ENCODE measurements at regions not wholly inside any gene's neighbourhood (a gene's known extent, or its start where the extent isn't known, plus 50 kb on each side); places are given as distances from the start of the nearest gene placed in this dataset.

DNA sequence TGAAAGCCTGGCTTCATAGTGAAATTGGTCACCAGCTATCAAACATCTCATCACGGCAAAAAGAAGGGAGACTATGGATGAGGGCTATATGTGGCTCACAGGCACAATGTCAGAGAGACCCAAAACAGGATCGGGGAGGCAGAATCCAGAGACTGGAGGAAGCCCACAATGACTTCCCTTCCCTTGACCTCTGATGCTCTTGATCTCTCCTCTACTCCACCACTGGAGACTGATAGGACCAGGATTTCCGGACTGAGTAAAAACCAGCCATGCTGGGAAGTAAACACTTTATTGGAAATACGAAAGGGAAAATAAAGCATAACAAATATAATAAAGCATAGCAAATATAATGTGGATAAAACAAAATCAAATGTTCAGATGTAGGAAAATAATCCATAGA lies 597.3 kb downstream of the UTRN start:
- DNase-seq, result no peak

DNA sequence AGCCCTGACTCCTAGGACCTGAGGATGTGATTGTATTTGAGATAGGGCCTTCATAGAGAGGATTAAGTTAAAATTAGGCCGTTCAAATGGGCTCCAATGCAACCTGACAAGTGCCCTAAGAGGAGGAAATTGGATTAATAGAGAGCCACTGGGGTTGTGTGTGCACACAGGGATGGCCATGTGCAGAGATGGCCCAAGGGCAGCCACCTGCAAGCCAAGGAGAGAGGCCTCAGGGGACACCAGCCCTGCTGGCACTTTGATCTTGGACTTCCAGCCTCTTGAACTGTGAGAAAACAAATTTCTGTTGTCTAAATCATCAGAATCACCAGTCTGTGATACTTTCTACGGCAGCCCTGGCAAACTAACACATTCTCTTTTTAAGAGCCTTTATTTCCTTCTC lies 598.8 kb downstream of the UTRN start:
- DNase-seq, result no peak

DNA sequence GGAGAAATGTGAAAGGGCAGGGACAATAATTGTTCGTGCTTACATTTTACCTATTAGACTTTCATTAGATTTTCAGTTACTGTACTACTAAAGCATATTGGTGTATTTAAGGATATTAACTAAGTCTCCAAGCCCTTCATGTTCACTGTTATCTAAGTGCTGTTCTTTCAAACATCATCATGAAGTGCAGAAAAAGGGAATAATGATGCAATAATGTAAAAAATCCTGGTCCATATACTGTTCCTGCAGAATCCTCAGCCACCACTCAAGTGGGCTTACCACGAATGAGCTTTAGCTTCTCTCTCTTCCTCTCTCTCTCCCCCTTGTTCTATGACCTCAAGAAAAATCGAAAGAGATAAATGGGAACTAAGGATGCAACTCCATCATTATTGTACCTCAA lies 600.7 kb downstream of the UTRN start:
- no peak for DNase-seq

DNA sequence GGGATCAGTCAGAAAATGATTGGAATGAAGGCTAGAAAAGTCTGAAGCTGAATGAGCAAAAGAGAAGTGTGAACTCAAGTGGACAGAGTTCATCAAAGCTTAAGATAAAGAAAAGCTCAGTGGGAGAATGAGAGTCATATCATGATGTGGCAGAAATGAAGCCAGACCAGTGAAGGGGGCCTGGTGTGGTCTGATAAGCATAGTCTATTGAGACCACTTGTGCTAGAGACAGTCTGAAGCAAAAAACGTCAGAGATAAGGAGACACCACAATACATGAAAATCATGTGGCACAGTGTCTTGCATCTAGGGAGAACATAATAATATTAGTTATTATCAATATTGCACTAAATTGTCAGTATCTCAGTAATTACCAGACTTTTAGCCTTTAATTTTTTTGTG lies 601.5 kb downstream of the UTRN start:
- no peak for DNase-seq

DNA sequence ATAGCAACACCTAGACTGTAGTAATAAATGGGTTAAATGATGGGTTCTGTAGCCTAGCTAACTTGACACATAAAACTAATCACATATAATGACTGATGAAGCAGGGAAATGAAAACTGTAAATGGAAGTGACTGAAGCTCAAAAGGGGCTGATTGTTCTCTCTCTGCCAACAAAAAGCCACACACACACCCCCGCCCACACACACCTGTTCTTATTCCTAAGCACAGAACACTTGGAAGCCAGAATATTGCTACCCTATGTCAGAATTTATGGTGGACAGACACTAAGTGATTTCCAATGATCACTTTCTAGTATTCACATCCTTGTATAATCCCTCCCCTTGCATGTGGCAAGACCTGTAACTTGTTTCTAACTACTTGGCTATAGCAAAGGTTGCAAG lies 603.5 kb downstream of the UTRN start:
- DNase-seq, result no peak

DNA sequence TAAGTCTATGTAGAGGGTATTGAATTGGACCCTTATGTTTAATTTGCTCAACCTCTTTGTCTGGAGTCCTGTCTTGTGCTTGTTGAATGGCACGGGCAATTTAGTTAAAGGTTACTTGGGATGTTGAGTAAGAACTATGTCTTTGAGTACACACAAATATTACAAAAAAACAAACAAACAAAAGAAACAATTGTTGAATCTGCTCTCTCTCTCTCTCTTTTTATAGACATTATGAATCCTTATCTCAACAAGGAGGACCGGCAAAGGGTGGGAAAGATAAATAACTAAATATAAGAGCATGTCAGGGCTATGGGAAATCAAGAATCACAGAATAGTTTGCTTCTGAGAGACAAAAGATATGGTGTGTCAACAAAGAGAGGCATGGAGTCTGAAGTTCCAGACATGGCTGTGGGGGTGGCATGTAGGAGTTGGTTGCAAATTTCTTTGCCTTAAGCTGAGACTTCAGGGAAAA lies 608.6 kb downstream of the UTRN start:
- no peak for DNase-seq

DNA sequence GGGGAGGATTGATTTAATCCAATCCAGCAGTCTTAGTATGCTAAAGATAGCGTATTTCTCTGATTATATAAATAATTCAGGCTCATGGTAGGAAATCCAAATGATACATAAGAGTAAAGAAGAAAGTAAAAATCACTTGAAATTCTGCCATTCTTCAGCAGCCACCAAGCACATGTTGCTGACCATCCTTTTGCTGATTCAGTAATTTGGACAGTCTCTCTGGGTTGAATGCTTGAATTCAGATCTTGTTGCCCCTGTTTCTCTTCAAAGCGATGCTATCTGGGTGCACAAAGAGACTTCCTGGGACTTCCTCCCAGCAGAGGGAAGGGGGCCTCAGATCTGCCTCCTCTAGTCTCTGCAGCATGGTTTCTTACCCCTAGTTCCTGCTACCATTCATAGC lies 609.1 kb downstream of the UTRN start:
- no peak for DNase-seq

DNA sequence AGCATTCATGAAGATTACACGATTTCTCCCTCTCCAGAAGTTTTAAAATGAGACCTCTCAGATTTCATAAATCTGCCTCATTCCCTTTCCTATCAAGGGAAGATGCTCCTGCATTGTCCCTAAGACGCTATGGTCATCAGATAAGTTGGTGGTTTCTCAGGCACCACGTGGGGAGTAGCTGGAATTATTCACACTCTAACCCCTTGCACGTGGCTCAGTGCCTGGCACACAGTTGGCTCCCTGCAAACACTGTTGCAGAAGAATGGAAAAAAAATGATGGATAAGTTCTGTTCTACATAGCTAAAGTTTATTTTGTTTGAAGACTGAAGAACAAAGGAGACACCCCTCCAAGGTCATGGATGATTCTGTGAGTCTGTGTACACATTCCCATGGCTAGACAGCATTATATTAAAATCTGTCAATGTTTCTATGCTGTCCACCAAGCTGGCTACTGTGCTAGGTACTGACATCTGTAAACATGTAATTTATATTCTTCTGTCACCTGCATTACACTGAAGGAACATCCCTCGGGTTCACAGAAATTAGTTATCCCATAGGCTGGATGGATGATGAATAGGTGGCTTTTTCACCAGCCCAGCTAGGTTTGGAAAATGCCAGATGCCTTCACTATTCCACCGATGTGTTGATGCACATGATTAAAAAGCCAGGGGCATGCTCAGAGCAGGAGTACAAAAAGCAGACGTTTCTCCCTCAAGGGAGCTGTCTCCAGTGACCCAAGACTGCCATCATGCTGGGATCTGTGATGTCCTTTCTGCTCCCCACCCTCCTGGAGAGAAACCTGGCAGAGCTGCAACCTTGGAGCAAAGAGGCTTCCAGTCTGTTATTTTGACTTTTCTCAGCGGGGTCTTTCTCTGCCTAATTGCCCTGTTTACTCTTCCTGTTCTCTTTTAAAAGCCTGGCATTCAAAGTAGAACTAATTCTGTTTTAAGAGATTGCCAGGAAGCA lies 610.5 kb downstream of the UTRN start:
- no peak for DNase-seq

DNA sequence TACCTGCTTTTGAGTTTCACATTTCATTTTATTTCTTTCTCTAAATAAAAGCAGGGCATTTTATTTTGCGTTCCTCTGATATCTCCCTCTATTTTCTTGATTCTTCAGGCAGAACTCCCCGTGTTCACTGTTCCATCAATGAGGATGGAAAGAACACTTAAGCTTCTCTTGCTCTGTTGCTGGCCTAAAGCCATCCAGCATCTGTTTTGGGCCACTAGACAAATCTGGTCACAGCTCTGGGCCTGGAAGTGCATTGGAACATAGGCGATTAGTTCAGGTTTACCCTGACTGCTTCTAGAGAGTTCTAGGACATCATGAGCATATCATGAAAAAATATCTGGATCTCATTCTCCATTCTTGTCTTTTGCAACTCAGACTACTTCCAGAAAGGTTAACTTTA lies 611.2 kb downstream of the UTRN start:
- DNase-seq, result no peak

DNA sequence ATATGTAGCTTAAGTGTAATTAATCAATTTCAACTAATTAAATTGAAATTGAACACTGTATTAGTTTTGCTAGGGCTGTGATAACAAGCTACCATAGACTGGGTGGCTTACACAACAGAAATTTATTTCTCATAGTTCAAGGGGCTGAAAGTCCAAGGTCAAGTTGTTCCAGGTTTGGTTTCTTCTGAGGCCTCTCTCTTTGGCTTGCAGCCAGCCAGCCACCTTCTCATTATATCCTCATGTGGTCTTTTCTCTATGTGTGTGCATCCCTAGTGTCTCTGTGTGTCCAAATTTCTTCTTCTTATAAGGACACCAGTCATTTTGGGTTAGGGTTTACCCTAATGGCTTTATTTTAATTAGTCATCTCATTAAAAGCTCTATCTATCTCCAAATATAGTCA lies 611.7 kb downstream of the UTRN start:
- no peak for DNase-seq

DNA sequence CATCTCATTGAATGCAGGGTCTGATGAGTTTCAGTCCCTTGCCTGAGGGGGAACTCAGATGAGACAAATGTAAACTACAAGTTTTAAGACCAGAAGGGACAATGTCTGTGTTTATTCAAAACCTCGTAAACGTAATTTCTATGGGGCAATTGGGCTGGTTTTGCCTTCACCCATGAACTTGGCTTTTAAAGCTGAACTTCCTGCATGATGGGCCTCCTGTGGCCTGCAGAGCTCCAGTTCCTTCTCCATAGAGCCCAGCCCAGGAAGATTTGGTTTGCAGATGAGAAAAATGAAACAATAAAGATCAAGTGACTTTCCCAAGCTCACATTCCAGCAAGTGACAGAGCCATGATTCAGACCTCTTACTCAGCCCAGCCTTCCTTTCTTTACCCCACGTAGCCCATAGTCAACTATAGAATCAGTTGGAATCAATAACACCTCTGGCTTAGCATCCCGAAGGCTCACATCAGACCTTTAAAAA lies 612.3 kb downstream of the UTRN start:
- DNase-seq, result no peak

DNA sequence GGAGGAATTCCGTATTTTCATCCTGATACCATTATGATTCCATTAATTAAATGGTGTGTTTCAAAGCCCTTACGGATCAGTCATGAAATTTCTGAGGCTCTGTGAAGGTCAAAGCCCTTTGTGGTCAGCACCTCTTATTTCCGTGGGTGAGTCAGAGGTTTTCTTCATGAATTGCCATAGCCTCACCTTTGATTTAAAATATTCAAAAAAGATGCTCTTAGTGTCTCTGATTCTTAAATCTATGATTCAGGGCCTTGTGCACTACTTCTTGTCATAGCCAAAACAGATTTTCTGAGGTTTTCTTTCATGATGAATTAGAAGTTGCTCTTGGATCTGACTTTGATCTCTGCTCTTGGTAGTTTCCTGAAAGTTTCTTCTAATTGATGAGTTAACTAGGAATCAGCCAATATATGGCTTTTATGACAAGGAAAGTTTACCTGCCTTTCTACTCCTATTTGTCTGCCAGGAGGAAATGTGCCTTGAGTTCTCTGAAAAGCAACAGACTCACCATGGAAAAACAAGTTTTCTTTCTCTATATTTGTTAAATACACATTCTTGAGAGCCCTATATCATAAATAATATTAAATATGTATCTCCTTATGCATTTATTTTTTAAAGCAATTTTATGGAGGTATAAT lies 613.0 kb downstream of the UTRN start:
- no peak for DNase-seq

DNA sequence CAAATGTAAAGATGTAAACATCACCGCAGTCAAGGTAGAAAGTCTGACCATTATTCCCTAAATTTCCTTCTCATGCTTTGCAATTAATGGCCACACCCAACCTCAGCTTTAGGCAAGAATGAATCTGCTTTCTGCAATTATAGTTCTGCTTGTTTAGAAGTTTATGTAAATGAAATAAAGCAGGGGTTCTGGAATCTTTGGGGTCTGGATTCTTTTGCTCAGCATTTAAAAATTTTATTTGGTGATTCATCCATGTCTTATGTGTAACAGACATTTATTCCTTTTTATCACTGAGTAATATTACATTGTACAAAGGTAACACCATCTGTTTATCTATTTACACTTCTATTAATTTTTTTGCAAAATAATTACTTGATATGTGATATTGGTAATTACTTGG lies 613.6 kb downstream of the UTRN start:
- no peak for DNase-seq

DNA sequence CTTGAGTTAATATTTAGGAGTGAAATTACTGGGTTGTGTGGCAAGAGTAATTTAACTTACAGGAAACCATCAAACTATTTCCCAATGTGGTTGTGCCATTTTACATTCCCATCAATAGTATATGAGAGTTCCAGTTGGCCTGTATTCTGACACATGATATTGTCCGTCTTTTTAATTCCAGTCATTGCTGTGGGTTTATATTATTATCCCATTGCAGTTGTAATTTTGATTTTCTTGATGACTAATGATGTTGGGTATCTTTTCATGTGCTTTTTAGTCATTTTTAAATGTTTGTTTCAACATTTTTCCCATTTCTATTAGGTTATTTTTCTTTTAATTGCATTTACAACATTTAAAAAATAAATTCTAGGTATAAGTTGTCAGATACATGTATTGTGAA lies 614.0 kb downstream of the UTRN start:
- DNase-seq, result no peak

DNA sequence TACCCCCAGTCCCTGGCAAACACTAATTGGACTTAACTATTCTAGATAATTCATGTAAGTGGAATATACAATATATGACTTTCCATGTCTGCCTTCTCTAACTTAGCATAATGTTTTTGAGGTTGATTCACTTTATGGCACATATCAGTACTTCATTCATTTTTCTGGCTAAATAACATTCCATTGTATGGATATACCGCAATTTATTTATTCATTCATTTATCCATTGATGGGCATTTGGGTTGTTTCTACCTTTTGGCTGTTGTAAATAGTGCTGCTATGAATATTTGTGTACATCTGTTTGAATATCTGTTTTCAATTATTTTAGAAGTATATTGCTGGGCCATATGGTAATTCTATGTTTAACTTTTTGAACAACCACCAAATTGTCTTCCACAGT lies 616.3 kb downstream of the UTRN start:
- no peak for DNase-seq

DNA sequence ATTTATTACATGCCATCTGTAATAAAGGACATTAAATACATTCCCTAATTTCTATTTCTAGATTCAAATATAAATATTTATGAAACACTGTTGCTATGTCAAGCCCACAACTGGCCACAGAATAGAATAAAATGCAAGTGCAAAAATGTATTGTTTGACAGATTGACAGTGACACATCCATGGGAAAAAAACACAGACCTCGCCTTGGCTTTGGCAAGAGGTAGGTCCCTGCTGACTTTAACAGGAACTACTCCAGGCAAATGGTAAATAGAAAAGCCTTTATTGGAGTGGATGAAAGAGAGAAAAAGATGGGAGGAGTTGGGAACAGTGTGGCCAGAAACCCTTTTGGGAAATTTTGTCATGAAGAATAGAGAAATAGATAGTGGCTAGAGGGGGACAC lies 622.9 kb downstream of the UTRN start:
- DNase-seq, result peak in 1 of 2 donors; percentile 15

DNA sequence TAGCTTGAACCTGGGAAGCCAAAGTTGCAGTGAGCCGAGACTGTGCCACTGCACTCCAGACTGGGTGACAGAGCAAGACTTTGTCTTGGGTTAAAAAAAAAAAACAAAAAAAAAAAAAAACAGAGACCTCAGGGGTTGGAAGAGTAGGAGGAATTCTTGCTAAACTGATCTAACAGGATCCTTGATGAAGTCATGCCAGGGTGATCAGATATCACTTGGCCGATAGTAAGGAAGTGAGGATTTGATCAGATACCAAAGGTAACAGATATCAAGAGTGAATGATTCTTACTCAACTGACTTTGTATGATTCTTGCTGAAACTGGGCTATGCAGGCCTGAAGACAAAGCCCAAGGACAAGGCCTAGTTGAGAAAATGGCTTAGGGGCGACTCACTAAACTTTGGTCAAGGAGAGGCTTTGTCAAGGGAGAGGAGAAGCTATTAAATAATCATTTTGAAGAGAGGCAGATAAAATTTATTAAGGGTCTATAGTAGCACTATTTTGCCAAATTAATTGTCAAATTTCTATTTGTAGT lies 624.7 kb downstream of the UTRN start:
- DNase-seq, result no peak

DNA sequence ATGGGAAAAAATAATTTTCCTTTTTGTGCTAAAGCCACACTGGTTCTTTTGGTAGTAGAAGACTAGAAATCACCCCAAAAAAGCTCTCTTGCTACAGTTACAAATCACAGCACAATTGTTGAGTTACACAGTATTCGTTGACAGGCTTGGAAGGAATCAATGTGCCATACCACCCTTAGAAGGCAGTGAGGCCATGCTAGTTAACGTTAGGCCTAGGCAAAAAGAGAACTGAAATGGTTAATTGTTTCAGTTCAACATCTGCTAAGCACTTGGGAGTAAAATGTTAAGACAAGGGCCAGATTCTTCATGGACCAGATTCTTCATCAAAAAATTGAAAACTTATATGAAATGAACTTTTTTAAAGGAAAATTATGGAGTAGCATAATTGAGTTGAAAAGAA lies 626.2 kb downstream of the UTRN start:
- DNase-seq, result no peak

DNA sequence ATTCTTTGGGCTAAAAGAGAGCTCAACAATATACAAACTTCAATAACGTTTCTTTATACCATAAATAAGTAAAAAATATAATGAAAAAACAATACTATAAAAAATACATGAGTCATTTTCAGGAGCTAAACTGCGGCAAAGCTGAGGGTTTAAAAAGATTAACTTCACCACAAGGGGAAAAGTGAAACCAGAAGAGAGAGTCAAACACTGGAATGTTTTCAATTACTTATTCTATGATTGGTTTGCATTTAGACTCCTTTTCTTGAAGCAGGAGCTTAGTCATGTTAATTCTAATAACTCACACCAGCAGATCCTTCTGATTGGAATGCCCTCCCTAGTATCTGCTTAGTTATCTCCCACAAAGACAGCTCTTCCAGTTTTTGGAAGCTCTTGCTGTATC lies 627.3 kb downstream of the UTRN start:
- DNase-seq, result no peak

DNA sequence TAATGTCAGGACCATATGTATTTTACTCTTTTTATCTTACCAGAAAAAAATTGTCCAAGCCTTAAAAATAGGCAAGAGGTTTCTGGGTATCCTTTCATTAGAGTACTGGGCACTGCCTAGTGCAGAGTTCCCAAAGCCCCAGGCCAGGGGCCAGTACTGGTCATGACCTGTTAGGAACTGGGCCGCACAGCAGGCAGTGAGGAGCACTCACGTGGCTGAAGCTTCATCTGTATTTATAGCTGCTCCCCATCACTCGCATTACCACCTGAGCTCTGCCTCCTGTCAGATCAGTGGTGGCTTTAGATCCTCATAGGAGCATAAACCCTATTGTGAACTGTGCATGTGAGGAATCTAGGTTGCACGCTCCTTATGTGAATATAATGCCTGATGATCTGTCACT lies 632.9 kb downstream of the UTRN start:
- DNase-seq, result no peak

DNA sequence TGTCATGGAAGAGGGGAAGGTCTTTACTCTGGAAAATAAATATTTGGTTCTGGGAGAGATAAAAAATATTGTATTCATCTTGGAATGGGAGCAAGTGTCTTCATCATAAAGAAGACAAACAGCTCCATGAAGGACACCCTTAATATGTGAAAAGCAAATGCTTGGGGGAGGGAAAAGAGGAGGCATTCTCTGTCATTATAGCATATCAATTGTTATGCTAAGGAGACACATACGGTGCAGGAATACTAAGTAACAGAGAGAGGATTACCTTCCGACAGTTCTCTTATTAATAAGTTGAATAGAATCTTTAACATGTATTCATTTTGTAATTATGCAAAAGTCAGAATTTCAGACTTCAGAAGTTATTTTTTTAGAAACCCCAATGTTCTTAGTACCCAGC lies 634.4 kb downstream of the UTRN start:
- DNase-seq, result no peak

DNA sequence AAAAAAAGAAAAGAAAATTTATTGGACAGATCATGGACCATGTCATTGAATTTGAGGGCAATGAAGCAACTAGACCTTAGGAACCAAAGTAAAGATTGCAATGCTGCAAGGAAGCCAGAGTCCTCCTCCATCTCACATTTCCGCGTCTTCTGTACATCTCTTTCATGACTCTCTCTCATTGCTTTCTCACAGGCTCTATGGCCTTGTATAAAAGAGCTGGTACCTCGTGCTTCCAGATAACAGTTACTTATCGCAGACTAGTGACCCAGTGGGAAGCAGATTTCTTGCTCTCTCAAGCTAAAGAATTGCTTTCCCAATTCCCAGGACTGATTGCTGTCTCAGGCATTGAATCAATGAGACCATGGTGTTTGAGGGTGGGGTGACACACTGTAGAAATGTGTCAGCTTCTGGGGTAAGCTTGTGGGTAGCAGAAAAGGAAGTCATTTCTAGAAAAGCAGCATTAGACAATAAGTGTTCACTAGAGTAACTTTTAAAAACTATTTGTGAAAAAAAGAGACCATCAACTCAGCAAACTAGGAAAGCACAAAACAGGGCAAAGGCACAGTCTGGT lies 635.3 kb downstream of the UTRN start:
- DNase-seq, result no peak

Measured in right lung (tissue), 2 donors.